ENCODE measurements at regions not wholly inside any gene's neighbourhood (a gene's known extent, or its start where the extent isn't known, plus 50 kb on each side); places are given as distances from the start of the nearest gene placed in this dataset.

- TF ChIP-seq, protein P1, sequence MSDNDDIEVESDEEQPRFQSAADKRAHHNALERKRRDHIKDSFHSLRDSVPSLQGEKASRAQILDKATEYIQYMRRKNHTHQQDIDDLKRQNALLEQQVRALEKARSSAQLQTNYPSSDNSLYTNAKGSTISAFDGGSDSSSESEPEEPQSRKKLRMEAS (IDR thresholded peaks at IDR 0.05; ENCODE audit: low read depth) = no peak
- TF ChIP-seq RAD21 (IDR thresholded peaks at IDR 0.05; ENCODE audit: low read length) (no peak), RCOR1 (IDR thresholded peaks at IDR 0.05; ENCODE audit: low read length) (no peak)
Measured at GRCh38 chr14:42860371-42860770, 1253.7 kb downstream of the LRFN5 start (continued).

- CTCF ChIA-PET = no interaction called here
- TF ChIP-seq, protein P2, sequence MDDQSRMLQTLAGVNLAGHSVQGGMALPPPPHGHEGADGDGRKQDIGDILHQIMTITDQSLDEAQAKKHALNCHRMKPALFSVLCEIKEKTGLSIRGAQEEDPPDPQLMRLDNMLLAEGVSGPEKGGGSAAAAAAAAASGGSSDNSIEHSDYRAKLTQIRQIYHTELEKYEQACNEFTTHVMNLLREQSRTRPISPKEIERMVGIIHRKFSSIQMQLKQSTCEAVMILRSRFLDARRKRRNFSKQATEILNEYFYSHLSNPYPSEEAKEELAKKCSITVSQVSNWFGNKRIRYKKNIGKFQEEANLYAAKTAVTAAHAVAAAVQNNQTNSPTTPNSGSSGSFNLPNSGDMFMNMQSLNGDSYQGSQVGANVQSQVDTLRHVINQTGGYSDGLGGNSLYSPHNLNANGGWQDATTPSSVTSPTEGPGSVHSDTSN (IDR thresholded peaks at IDR 0.05) = no peak
- TF ChIP-seq MEF2A (IDR thresholded peaks at IDR 0.05; ENCODE audit: borderline replicate concordance, low read depth) (no peak), GATA2 (CRISPR knock-in tag; IDR thresholded peaks at IDR 0.05) (no peak), TCF12 (IDR thresholded peaks at IDR 0.05) (no peak)
- TF ChIP-seq, protein P3, sequence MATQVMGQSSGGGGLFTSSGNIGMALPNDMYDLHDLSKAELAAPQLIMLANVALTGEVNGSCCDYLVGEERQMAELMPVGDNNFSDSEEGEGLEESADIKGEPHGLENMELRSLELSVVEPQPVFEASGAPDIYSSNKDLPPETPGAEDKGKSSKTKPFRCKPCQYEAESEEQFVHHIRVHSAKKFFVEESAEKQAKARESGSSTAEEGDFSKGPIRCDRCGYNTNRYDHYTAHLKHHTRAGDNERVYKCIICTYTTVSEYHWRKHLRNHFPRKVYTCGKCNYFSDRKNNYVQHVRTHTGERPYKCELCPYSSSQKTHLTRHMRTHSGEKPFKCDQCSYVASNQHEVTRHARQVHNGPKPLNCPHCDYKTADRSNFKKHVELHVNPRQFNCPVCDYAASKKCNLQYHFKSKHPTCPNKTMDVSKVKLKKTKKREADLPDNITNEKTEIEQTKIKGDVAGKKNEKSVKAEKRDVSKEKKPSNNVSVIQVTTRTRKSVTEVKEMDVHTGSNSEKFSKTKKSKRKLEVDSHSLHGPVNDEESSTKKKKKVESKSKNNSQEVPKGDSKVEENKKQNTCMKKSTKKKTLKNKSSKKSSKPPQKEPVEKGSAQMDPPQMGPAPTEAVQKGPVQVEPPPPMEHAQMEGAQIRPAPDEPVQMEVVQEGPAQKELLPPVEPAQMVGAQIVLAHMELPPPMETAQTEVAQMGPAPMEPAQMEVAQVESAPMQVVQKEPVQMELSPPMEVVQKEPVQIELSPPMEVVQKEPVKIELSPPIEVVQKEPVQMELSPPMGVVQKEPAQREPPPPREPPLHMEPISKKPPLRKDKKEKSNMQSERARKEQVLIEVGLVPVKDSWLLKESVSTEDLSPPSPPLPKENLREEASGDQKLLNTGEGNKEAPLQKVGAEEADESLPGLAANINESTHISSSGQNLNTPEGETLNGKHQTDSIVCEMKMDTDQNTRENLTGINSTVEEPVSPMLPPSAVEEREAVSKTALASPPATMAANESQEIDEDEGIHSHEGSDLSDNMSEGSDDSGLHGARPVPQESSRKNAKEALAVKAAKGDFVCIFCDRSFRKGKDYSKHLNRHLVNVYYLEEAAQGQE (IDR thresholded peaks at IDR 0.05; ENCODE audit: low read depth, low read length) = no peak
- no peak for DNase-seq
Measured at GRCh38 chr14:42856106-42856505, 1249.4 kb downstream of the LRFN5 start.

DNA sequence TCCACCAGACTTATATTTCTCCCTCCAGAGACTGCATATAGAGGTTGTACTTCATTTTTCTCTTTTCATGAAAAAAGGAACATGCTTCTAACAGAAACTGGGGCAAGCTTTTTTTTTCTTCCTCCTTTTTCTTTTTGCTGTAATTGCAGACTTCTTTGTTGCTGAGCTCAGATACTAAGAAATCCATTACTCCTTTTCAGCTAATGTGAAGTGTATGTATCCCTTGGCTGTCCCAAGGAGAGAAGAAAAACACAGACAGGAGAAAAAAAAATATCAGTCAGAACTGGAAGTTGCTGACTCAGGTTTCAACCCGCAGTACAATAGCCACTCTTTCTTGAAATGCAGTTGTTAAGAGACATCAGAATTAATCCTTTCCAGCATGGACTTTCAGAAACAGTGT is 1248.4 kb downstream of the LRFN5 start:
- ChIA-PET CTCF (no interaction called here), POLR2A (no interaction called here)
- no peak overlapping the region for H3K4me2 ChIP-seq
- no peak overlapping the region for H3K9ac ChIP-seq
- H3K27ac ChIP-seq (ENCODE audit: low read depth in 2 of 2, low read length in 1 of 2) = no peak overlapping the region
- WGBS (ENCODE audit: low lambda C conversion rate) = 15% methylated on average over 1 of the region's 1 CpG
- no peak overlapping the region for H3K4me3 ChIP-seq (ENCODE audit: low read depth in 2 of 2, low read length in 1 of 2)
- no peaks in the 10 kb centered on the region for H3K9me3 ChIP-seq
- H3K36me3 ChIP-seq (replicated peaks in 1 of 2; ENCODE audit: control insufficient read depth in 1 of 2, insufficient read depth in 2 of 2, low read length in 1 of 2) = no peaks in the 10 kb centered on the region
- H2AFZ ChIP-seq (ENCODE audit: low read depth) = no peak overlapping the region
- TF ChIP-seq GATA2 (CRISPR knock-in tag; IDR thresholded peaks at IDR 0.05) (no peak), FOXM1 (IDR thresholded peaks at IDR 0.05; ENCODE audit: low read depth) (no peak), SMC3 (IDR thresholded peaks at IDR 0.05; ENCODE audit: low read depth, low read length) (no peak), USF2 (IDR thresholded peaks at IDR 0.05; ENCODE audit: borderline replicate concordance, low read depth, low read length) (no peak), YY1 (IDR thresholded peaks at IDR 0.05; ENCODE audit: low read depth) (no peak), RXRA (IDR thresholded peaks at IDR 0.05; ENCODE audit: borderline replicate concordance, low read depth) (no peak), EP300 (IDR thresholded peaks at IDR 0.05; ENCODE audit: borderline replicate concordance in 1 of 2, low read depth in 1 of 2, low read length in 1 of 2) (no peak), IRF3 (IDR thresholded peaks at IDR 0.05; ENCODE audit: low read depth, low read length) (no peak)
- TF ChIP-seq, protein P1 (IDR thresholded peaks at IDR 0.05; ENCODE audit: low read depth) = no peak
- no peaks in the 10 kb centered on the region for H3K79me2 ChIP-seq (ENCODE audit: insufficient read depth)
- no peaks in the 10 kb centered on the region for H4K20me1 ChIP-seq (ENCODE audit: insufficient read depth)
- DNase-seq = no peak
- no peaks in the 10 kb centered on the region for H3K4me1 ChIP-seq (ENCODE audit: control insufficient read depth in 1 of 2, insufficient read depth in 2 of 2, low read depth in 1 of 2, low read length in 1 of 2)
- no peaks in the 10 kb centered on the region for H3K9me2 ChIP-seq
- no peaks in the 10 kb centered on the region for H3K27me3 ChIP-seq (ENCODE audit: insufficient read depth)
- no peaks in the 10 kb centered on the region for H3F3A ChIP-seq (replicated peaks; ENCODE audit: insufficient read depth)

More at GRCh38 chr14:42856106-42856505, 1249.4 kb downstream of the LRFN5 start:
- Histone ChIP-seq H3K36me3 (replicated peaks in 1 of 2; ENCODE audit: control insufficient read depth in 1 of 2, insufficient read depth in 2 of 2, low read length in 1 of 2) (no peaks in the 10 kb centered on the region), H3K9ac (no peak overlapping the region), H3K4me3 (ENCODE audit: low read depth in 2 of 2, low read length in 1 of 2) (no peak overlapping the region), H3K27me3 (ENCODE audit: insufficient read depth) (no peaks in the 10 kb centered on the region), H3F3A (replicated peaks; ENCODE audit: insufficient read depth) (no peaks in the 10 kb centered on the region), H3K4me2 (no peak overlapping the region), H2AFZ (ENCODE audit: low read depth) (no peak overlapping the region), H4K20me1 (ENCODE audit: insufficient read depth) (no peaks in the 10 kb centered on the region), H3K27ac (ENCODE audit: low read depth in 2 of 2, low read length in 1 of 2) (no peak overlapping the region), H3K9me2 (no peaks in the 10 kb centered on the region), H3K9me3 (no peaks in the 10 kb centered on the region), H3K4me1 (ENCODE audit: control insufficient read depth in 1 of 2, insufficient read depth in 2 of 2, low read depth in 1 of 2, low read length in 1 of 2) (no peaks in the 10 kb centered on the region), H3K79me2 (ENCODE audit: insufficient read depth) (no peaks in the 10 kb centered on the region)
- POLR2A ChIA-PET = no interaction called here
- 0% methylated on average over 1 of the region's 1 CpG for WGBS (ENCODE audit: low lambda C conversion rate)

All from SK-N-SH (cell line).